ENCODE measurements at regions not wholly inside any gene's neighbourhood (a gene's known extent, or its start where the extent isn't known, plus 50 kb on each side); places are given as distances from the start of the nearest gene placed in this dataset.

DNA sequence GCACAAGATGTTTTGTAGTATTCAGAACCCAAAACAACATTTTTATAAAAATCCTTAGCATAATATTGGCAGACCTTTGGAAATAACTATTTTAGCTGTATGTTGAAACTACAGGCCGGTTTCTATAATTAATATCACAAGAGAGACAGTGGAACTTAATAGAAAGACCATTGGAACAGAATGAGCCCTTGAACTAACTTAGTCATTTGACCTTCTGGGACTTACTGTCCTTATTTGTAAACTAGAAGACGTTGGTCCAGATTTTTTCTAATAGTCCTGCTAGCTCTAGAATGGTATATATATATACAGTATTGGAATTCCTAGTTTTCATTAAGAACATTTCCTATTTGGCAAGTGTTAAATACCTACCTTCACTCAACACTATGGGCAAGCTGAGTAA, 69.5 kb upstream of the ALDH1A1 start:
- TF ChIP-seq, protein P1, sequence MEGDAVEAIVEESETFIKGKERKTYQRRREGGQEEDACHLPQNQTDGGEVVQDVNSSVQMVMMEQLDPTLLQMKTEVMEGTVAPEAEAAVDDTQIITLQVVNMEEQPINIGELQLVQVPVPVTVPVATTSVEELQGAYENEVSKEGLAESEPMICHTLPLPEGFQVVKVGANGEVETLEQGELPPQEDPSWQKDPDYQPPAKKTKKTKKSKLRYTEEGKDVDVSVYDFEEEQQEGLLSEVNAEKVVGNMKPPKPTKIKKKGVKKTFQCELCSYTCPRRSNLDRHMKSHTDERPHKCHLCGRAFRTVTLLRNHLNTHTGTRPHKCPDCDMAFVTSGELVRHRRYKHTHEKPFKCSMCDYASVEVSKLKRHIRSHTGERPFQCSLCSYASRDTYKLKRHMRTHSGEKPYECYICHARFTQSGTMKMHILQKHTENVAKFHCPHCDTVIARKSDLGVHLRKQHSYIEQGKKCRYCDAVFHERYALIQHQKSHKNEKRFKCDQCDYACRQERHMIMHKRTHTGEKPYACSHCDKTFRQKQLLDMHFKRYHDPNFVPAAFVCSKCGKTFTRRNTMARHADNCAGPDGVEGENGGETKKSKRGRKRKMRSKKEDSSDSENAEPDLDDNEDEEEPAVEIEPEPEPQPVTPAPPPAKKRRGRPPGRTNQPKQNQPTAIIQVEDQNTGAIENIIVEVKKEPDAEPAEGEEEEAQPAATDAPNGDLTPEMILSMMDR (IDR thresholded peaks at IDR 0.05; ENCODE audit: insufficient read depth, low read depth, low read length) = no peak
- no peaks in the 10 kb centered on the region for H3K27me3 ChIP-seq (ENCODE audit: control insufficient read depth, insufficient read depth, low read length)
- ChIA-PET POLR2A (interaction anchor here (0.6 kb wide), 1 partner anchor 13 kb away, joined by 3 read pairs; no protein-coding TSS in a partner anchor), CTCF (interaction anchor here (0.6 to 3.5 kb wide), 26 partner anchors 9 to 1302 kb away, joined by 3 to 19 read pairs (median 4); no protein-coding TSS in a partner anchor)
- no peaks in the 10 kb centered on the region for H3K36me3 ChIP-seq (ENCODE audit: control insufficient read depth, insufficient read depth, low read length)
- H3K4me3 ChIP-seq (ENCODE audit: low read depth, low read length) = no peak overlapping the region
- DNase-seq (ENCODE audit: low read depth) = no peak

GRCh38 chr9:73020877-73021276, 68.0 kb upstream of the ALDH1A1 start:
- no peak for DNase-seq (ENCODE audit: low read depth)
- TF ChIP-seq, protein P1 (IDR thresholded peaks at IDR 0.05; ENCODE audit: insufficient read depth, low read depth, low read length) = no peak
- H3K36me3 ChIP-seq (ENCODE audit: control insufficient read depth, insufficient read depth, low read length) = no peaks in the 10 kb centered on the region
- H3K4me3 ChIP-seq (ENCODE audit: low read depth, low read length) = no peak overlapping the region
- no peaks in the 10 kb centered on the region for H3K27me3 ChIP-seq (ENCODE audit: control insufficient read depth, insufficient read depth, low read length)
- ChIA-PET CTCF (interaction anchor here (2.3 to 3.5 kb wide), 4 partner anchors 12 to 164 kb away, joined by 4 to 19 read pairs (median 11); no protein-coding TSS in a partner anchor), POLR2A (no interaction called here)

DNA sequence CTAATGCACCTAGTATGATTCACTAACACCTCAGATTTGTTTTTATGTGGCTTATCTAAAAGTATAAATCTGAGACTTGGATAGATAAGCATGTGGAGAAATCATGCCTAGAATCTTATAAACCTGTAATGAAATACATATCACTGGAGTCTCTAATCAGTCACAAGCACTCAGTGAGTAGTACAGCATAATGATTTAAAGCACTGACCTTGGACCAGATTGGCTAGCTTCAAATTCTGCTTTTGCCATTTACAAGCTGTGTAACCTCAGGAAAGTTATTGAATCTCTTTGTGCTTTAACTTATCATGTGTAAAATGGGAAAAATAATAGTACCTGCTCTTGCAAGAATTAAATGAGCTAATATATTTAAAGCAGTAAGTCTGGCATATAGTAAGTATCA, 61.2 kb upstream of the ALDH1A1 start:
- Histone ChIP-seq H3K27me3 (ENCODE audit: control insufficient read depth, insufficient read depth, low read length) (no peaks in the 10 kb centered on the region), H3K4me3 (ENCODE audit: low read depth, low read length) (no peak overlapping the region), H3K36me3 (ENCODE audit: control insufficient read depth, insufficient read depth, low read length) (no peaks in the 10 kb centered on the region)
- TF ChIP-seq, protein P1 (IDR thresholded peaks at IDR 0.05; ENCODE audit: insufficient read depth, low read depth, low read length) = no peak
- ChIA-PET POLR2A (no interaction called here), CTCF (interaction anchor here (1.3 kb wide), 1 partner anchor 9 kb away, joined by 8 read pairs; no protein-coding TSS in a partner anchor)
- DNase-seq (ENCODE audit: low read depth) = no peak

GRCh38 chr9:73011956-73012355, 59.1 kb upstream of the ALDH1A1 start:
- POLR2A ChIA-PET = no interaction called here
- Histone ChIP-seq H3K36me3 (ENCODE audit: control insufficient read depth, insufficient read depth, low read length) (no peaks in the 10 kb centered on the region), H3K4me3 (ENCODE audit: low read depth, low read length) (no peak overlapping the region), H3K27me3 (ENCODE audit: control insufficient read depth, insufficient read depth, low read length) (no peaks in the 10 kb centered on the region)
- DNase-seq (ENCODE audit: low read depth) = no peak
- CTCF ChIA-PET = interaction anchor here (0.9 kb wide), 1 partner anchor 11 kb away, joined by 6 read pairs; no protein-coding TSS in a partner anchor
- TF ChIP-seq, protein P1 (IDR thresholded peaks at IDR 0.05; ENCODE audit: insufficient read depth, low read depth, low read length) = no peak

DNA sequence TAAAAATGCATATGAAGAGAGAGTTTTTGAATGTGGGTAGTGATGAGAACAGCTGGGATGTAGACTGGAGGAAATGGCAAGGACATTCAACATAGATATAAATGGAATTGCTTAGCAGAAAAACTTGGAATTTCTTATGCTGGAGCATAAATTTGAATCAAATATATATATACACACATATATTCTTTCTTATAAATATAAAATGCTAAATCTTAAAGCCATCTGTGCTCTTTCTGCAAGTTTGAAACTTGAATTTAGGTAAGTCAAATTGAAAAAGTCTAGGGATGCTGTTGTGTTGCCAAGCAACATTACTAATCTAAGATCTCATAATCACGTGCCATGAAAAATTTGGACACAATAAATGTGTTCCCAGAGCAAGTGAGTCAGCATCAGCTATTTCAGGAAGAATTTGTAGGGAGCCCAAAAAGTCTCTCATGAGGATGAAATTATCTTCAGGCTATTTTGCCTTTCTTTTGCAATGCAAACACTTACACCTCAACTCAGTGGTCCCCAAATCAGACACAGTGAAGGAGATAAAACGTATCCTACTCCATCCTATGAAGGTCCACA, 58.4 kb upstream of the ALDH1A1 start:
- TF ChIP-seq, protein P1 (IDR thresholded peaks at IDR 0.05; ENCODE audit: insufficient read depth, low read depth, low read length) = no peak
- CTCF ChIA-PET = interaction anchor here (0.6 to 0.9 kb wide), 2 partner anchors 11 to 286 kb away, joined by 3 to 6 read pairs; no protein-coding TSS in a partner anchor
- peak; percentile 91 for DNase-seq (ENCODE audit: low read depth)
- no peak overlapping the region for H3K4me3 ChIP-seq (ENCODE audit: low read depth, low read length)
- H3K36me3 ChIP-seq (ENCODE audit: control insufficient read depth, insufficient read depth, low read length) = no peaks in the 10 kb centered on the region
- POLR2A ChIA-PET = no interaction called here
- no peaks in the 10 kb centered on the region for H3K27me3 ChIP-seq (ENCODE audit: control insufficient read depth, insufficient read depth, low read length)

Measured in BJ (cell line).